Eye (tissue), 1 donor: ENCODE measurements at regions not wholly inside any gene's neighbourhood (a gene's known extent, or its start where the extent isn't known, plus 50 kb on each side); places are given as distances from the start of the nearest gene placed in this dataset.
"Not testable (repeated sequence)": the region's sequence is repeated elsewhere in the genome, so short reads cannot be mapped to it uniquely, and the experiment has no call there.

Experiments used
- DNase-seq: peaks from one replicate; pipeline ENCODE4 v3.0.0-alpha.2; 2015

DNA sequence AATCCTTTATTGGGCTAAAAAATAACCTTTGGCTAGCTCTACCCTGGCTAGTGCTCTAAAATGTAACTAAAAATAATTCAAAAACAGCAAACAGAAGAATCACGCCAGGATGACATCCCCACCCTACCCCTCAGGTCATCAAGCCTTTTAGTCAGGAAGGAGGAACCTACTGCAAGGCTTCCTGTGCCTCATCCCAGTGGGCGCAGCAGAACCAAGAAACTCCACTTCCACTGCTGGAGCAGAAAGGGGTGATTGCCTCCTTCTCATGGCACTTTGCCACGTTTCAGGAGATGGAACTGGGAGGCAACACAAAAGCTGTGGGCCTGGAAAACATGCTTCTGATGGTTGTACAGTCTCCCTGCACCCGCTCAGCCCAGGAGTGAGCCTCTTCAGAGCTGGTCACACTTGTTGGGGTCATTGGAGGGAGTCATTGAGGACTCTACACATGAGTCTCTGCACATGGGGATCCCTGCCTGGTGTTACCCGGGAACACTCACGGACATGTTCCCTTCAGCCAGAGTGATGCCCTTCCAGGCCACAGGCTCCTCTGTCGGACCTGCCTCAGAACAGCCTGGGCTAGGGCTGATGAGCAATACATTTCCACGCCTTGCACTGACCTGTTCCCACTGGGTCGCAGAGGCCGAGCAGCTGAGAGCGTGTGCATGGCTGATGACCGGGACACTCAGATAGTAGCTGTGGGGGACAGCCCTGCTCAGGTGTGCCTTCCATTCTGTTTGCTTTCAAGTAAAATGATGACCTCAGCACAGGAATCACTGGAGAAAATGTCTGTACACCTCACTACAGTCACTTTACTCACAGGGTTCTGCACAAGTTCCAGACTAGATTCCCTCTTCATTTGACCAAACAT, 355.3 kb downstream of the FGFR2 start:
- no peak for DNase-seq

DNA sequence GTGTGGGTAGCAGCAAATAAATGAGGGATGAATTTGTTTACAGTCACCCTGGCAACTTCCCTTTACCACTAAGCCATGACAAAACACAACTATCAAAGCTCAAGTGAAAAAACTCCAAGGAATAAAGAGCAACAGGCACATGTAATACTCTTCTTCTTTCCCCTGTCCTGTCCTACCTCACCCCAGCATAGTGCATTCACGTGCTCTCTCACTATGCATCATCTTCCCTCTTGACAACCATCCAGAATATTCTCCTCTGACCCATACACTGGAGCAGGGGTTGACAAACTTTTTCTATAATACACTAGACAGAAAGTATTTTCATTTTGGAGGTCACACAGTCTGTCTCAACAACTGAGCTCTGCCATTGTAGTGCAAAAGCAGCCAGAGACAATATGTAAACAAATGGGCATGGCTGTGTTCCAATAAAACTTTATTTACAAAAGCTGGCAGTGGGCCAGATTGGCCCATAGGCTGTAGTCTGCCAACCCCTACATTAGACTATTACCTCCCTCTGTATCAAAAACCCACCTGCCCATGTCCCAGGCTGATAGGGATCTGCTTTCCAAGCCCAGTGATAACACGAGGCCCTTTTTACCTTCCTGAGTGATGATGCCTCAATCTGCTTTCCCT, 354.5 kb downstream of the FGFR2 start:
- DNase-seq, result no peak

DNA sequence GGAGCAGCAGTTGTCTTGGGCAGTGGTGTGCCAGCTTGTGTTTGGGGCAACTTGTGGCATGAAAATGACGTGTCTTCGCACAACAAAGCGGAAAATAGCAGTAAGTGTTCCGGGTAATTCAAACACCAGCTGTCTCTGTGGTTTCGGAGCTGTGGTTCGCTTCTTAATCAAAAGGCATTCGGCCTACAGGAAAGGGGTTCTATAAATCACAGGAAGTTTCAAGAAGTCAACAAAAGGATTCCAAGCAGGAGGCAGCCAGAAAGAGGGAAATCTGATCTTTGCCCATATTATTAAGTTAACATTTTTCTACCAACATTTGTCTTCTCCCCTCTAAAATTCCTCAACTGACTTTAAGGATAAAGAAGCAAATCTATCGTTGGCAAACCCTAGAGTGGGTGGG, 353.4 kb downstream of the FGFR2 start:
- peak; percentile 48 for DNase-seq

DNA sequence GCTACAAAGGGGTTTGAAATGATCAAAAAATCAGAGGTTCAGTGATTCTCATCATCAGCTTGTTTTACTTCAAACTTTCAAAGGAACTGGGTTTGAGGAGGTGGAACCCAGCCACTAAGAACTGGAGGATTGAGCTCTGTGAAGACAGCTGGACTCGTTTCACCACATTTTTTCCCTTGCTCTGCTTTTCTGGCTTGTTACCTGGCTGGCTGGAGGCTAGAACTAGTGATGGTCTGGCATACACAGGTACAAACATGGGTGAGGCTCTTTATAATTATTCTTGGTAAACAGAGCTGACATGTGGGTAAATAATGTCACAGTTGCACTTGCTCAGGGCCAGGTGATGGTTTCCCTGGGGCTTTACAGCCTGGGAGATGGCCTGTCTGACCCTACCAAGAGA, 352.5 kb downstream of the FGFR2 start:
- peak; percentile 37 for DNase-seq

DNA sequence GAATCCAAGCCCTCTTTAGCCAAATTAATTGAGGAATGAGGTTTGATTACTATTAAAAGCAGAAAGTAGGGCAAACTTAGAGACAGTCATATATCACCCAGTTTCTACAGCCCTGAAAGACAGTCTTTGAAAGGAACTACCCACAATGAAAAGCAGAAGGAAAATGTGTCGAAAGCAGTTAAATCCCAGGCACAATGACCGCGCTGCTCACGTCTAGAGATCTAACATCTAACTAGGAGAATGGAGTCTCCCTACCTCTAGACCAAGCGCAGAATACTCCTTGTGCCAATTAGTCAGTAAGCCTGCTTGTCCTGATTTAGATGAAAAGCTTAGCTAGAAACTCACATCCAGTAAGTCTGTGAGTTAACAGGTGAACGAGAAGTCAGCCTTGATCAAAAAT, 350.0 kb downstream of the FGFR2 start:
- DNase-seq, result peak; percentile 42

DNA sequence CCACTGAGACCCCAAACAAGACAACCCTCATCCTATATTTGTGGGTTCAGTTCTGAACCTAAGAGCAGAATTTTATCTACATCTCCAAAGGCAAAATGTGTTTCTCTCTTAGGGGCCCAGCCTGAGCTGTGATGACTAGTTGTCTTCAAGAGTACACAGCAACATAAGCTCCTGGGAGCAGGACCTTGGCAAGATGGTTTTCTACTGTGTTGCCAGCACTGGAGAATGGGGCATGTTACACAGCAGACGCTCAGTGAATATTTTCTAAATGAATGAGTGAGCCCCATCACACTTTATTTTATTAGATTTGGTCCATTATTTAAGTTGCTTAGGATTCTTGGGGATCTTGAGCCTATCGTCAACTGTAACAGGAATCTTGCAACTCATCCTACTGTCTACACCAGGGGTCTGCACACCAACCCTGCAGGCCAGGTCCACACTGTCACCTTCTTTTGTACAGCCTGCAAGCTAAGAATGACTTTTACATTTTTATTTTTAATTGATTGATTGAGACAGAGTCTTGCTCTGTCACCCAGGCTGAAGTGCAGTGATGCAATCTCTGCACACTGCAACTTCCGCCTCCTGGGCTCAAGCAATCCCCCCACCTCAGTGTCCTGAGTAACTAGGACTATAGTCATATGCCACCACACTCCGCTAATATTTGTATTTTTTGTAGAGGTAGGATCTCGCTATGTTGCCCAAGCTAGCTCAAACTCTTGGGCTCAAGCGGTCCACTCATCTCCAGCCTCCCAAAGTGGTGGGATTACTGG, 347.1 kb downstream of the FGFR2 start:
- no peak for DNase-seq

DNA sequence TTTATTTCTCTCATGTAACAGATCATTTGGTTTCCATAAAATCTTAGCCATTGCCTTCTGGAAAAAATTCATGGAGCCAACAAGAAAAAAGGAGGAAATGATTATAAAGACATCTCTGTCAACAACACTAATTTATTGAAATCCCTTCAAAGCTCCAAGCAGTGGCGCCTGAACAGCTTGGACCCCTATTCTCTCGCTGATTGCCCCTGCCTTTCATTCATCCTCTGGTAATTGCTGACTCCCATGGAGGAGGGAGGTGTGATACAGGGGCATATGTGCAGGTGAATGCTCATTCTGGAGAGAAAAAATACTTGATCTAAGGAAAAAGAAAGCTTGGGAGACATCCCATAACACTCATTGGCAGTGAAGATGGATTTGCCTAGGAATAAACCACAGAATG, 345.5 kb downstream of the FGFR2 start:
- peak; percentile 11 for DNase-seq

DNA sequence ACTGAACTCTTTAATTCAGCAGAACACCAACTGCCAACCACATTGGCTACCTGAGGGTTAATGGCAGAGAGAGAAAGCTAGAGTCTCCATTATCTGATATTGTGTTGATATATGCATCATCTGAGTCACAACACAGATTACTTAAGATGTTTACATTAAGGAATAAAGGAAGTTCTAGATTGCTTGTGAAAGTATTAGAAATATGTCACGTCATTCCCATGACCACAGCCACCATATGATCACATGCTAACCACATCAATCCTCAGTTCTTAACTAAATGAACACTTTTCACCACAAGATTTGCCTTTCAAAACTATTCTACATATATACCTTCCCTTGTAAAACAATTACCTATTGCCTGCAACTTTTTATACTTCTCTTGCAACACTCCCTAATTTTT, 337.9 kb downstream of the FGFR2 start:
- DNase-seq, result no peak

DNA sequence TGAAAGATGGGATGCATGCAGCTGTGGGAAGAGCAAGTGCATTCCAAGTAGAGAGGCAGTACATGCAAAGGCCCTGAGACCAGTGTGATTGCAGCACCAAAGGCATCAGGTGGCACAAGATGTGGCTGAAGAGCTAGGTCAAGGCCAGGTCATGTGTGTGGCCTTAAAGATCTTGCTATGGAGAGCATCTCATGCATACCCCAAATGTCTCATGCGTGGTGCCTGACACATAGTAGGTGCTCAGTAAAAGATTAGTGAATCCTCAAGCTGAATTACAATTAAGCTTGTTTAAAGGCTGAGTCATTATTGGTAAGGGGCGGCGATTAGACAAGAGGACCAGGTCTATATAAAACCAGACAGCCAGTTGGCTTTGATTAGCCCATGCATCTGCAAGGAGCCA, 336.6 kb downstream of the FGFR2 start:
- no peak for DNase-seq

DNA sequence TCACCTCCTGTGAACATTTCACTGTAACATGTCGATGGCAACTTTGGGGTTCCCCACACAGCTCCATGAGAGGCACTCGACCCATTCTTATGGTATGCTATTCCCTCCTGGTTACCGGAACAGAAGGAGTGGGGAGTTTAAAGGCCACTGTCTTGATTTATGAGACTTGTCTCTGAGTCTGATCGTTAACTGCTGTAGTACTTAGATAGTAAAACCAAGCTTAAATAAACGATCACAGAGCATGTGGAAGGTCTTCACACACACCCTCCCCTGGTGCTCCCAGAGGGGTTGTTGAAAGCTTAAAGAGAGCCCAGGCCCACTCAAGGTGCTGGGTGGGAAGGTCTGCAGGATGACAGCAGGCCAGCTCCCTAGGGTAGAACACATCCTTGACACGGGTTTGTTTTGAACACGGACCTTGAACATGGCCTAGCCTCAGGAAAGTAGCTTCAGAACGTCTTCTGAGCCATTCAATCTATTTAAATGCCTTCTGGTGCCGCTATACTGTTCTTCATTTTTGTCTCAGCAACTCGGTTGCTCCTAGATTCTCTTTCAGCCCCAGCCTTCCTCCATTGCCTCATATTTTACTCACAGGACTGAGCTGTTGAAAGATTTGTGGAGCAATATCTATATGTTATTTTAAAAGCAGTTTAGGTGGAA, 335.3 kb downstream of the FGFR2 start:
- DNase-seq, result no peak

DNA sequence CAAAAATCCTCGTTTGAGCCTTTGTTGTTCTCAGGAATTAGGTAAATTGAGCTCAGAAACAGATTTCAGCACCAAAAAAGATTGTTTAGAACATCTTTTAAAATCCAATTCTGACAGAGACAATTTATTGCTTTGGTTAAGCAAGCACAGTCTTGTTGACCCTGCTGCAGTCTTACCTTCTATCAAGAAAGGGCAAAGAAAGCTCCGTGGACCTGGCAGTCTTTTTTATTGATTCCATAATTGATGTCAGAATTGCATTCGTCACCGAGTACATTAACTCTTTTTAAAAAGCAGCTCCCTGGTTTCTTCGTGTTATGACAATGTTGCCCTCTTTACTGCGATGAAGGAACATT, 334.8 kb downstream of the FGFR2 start:
- DNase-seq, result no peak

DNA sequence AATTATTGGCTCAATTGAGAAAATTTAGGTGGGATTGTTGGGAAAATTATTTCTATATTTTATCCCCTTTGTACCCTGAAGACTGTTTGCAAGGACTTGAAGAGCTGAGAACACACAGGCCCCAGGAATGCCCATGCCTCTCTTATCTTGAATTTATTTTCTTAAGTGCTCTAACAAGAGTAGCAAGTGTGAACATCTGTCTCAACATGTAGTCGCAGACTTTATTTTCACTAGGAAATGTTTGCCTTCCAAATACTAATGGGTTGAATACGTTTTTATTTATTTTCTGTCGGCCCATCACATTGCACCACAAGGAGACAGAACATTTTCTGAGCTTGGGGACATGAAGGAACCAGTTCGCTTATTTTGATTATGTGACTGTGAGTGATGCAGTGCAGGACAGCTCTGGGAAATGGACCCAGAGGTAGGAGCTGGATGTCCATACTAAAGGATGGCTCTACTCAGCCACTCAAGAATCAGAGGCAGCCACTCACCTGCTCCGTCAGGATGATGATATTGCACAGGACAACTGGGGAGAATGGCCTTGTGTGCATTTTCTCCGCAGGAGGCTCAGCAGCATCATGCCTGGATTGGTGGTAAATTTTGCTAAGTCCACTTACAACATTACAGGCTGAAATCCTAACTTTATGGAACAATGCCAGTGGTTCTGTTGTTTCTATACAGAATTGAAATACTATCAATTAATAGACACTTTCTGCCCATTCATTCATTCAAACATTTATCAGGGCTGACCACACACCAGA, 332.7 kb downstream of the FGFR2 start:
- no peak for DNase-seq

DNA sequence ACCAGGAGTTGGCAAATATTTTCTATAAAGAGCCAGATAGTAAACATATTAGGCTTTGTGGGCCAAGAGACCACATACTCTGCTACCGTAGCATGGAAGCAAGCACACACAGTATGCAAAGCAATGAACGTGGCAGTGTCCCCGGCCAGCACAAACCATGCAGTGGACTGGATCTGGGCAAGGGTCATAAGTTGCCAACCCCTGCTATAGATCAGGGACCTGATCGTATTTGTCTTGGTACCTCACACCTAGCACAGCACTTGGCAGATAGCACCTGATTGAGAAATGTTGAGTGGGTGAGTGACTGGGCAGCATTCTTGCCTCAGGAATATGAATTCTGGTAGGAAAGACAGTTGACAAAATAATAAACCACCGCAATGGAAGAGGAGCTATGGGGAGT, 331.9 kb downstream of the FGFR2 start:
- DNase-seq, result no peak

DNA sequence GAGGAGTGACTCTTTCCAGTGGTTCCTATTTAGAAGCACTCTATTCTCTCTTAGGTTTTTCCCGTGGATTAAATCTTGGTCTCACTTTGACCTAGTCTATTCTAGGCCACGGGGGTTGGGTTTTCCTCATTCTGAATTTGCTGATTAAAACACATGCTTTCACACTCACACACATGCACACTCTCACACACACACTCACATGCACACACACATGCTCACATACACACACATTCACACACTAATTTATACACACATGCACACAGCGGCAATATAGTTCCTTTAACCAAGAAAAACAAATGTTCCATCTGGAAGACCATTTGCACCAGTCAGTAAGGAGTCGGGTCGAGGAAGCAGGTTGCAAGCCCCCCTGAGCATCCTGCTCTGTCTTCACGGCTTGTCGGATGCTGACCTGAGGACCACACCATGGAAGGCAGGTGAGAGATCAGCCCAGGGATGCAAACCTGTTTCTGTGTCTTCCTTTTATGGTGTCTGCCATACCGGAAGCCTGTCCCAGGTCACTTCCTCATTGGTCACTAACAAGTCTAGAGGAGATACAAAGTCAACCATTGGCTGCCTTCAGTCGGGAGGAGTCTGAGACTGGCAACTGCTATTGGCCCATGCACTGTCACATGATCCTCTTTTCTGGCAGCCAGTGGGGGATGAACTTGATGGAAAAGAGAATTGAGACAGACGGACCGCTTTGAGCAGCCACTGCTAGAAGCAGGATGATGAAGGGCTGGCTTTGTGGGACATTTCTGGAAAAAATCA, 330.8 kb downstream of the FGFR2 start:
- DNase-seq, result no peak

DNA sequence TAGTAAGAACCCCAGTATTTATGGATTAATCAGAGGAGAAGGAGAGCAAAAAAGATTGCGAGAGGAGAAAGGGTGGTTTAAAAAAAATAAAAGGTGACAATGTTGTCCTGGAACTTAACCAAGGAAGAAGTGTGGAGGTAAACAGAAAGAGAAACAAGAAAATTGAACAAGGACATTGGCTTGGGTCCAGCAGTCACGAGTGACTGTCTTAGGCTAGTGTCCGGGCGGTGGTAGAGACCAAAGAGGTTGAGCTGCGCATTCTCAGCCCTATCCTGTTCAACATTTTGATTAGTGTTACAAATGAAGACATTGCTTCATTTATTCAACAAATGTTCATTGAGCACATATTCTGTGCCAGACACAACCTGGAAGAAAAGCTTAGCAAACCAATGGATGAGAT, 329.9 kb downstream of the FGFR2 start:
- DNase-seq, result no peak

DNA sequence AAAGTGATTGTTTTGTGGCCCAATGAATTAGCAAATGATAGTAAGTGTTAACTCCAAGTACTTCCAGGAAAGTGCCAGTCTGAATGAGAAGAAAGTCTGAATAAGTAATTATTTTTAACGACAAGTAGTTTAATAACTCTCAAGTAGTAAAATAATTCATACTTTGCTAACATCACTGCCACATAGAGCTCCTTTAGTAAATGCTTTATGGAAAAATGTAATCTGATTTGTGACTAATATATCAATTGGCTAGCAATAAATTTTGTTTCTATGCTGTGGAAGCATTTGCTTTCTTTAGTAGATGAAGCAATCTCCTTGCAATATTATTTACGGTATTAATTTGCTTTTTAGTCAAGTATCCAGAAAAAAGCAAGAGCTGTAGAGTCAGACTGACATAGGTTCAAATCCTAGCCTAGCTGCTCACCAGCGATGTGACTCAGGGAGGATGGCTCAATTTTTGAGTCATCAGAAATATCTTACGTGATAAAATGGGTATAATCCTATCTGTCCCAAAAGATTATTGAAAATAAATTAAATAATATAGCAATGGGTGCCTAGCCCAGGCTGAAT, 329.3 kb downstream of the FGFR2 start:
- no peak for DNase-seq

DNA sequence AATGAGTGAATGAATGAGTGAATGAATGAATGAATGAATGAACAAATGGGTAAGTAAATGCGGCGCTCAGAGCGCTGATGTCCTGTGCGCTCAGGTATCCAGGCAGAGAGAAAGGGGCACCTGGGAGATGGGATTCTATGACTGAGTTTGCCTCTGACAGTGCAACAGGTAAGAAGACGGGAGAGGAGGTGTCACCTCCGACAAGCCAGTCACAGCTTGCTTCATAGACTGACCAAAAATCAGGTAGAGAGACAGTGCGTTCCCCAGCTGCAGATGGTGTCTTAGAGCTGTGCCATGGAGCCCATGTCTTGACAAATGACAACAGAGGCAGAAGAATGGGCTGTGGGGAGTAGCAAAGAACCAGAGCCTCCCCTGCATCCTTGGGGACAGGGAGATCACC, 327.3 kb downstream of the FGFR2 start:
- DNase-seq, result no peak

DNA sequence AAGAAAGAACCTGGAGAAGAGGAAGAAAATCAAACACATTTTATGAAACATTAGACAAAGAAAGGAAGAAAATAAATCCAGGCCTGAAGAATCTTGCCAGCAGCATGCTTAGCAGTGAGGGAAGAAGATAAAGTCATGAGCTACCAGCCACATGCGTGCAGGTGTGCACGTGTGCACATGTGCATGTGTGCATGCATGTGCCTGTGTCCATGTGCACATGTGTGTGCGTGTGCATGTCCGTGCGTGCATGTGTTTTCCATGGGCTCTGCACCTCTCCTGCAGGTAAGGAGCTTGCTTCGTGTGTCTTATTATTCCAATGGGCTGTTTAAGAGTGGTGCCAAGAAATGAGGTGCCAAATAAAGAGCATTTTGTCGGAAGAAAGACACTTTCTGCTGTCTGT, 322.2 kb downstream of the FGFR2 start:
- no peak for DNase-seq

DNA sequence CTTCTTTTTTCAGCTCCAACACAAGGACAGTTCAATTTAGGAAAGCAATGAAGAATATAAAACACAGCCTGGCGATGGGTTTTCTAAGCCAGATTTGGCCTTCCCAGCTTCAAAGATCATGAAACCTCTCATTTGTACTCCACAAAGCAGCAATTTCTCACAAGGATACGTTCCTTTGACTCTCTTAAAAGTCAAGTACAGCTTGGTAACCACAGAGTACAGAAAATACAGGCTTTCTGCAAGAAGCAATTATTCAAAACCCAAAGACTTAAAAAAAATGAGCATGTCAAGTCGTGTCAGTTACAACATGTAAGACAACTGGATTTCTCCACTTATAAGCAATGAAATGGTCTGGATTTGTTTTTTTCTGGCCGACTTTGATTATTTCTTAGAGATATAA, 321.4 kb downstream of the FGFR2 start:
- DNase-seq, result no peak

DNA sequence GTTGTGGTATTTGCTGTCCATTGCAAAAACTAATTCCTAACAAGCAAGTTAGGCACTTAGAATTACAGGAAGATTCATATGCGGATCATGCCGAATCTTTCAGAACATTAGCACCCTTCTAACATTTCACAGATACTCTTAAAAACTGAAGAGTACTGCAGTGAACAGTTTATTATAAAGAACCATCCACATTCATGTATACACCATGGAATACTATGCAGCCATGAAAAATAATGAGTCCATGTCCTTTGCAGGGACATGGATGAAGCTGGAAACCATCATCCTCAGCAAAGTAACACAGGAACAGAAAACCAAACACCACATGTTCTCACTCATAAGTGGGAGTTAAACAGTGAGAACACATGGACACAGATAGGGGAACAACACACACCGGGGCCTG, 319.9 kb downstream of the FGFR2 start:
- DNase-seq, result not testable (repeated sequence)

DNA sequence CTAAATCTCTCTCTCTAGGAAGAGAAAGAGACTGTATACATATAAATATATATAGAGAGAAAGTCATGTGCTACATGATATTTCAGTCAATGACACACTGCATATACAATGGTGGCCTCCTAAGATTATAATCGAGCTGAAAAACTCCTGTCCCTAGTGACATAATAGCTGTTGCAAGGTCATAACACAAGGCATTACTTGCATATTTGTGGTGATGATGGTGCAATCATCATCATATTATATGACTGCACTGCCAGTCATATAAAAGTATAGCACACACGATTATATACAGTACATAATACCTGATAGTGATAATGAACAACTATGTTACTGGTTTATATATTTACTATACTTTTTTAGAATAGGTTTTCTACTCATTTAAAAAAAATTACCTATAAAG, 316.7 kb downstream of the FGFR2 start:
- DNase-seq, result no peak

DNA sequence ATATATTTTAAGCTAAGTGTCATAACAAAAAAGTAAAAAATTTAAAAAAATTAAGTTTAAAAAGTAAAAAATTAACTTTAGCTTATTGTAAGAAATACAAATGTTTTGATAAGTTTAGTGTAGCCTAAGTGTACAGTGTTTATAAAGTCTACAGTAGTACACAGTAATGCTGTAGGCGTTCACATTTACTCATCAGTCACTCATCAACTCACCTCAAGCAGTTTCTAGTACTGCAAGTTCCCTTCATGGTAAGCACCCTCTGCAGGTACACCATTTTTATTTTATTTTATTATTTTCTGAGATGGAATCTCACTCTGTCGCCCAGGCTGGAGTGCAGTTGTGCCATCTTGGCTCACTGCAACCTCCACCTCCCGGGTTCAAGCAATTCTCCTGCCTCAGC, 316.0 kb downstream of the FGFR2 start:
- no peak for DNase-seq
